OCI-LY7 (cell line): ENCODE measurements at regions not wholly inside any gene's neighbourhood (a gene's known extent, or its start where the extent isn't known, plus 50 kb on each side); places are given as distances from the start of the nearest gene placed in this dataset.

Source experiments
- CTCF ChIP-seq: fragments of 200-600 bp; sonication (generic); conservative IDR thresholded peaks from 2 replicates; pipeline ENCODE4 v1.5.1; 2014; ENCODE audit warnings: mild to moderate bottlenecking, antibody characterized with exemption, low read length, moderate library complexity, mixed read lengths
- EZH2phosphoT487 ChIP-seq: fragments of 200-600 bp; sonication (generic); IDR thresholded peaks from 2 replicates; pipeline ENCODE4 v1.6.1; 2018; ENCODE audit warnings: low read depth, borderline replicate concordance, mild to moderate bottlenecking, mixed run types, antibody characterized with exemption, low read length, moderate library complexity, mixed read lengths

- TF ChIP-seq CTCF (no peak), EZH2phosphoT487 (no peak)
Observed at GRCh38 chr7:19290968-19291367, 145.7 kb upstream of the FERD3L start.
